ENCODE measurements at regions not wholly inside any gene's neighbourhood (a gene's known extent, or its start where the extent isn't known, plus 50 kb on each side); places are given as distances from the start of the nearest gene placed in this dataset.

DNA sequence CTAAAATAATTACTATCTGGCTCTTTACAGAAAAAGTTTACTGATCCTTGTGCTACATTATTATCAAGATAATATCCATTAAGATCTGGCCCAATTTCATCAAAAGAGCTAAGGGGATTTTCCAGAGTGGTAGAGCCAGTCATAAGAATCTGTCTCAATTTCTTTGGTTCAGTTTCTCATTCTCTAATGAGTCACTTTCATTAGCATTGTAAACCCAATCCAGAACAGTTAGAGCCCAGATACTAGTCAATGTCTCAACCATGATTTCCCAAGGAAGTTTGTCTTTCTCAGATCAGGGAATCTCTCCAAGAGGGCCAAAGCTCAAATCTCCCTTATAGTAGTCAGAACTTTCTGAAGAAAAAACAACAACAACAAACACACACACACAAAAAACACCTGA, 131.1 kb upstream of the PPP2R3A start:
- no peak for TF ChIP-seq POLR2A (IDR thresholded peaks at IDR 0.05)
- TF ChIP-seq CTCF (IDR thresholded peaks at IDR 0.05), result no peak
- TF ChIP-seq EP300 (IDR thresholded peaks at IDR 0.05), result no peak
- no peak for TF ChIP-seq POLR2AphosphoS5 (IDR thresholded peaks at IDR 0.05)
- H3K27ac ChIP-seq, result no peak overlapping the region
- H3K36me3 ChIP-seq, result no peaks in the 10 kb centered on the region
- ATAC-seq (ENCODE audit: low FRiP score in 2 of 2) (no peak), DNase-seq (no peak)
- no peaks in the 10 kb centered on the region for H3K9me3 ChIP-seq
- H3K4me1 ChIP-seq, result no peaks in the 10 kb centered on the region
- no peaks in the 10 kb centered on the region for H3K27me3 ChIP-seq
- H3K4me3 ChIP-seq, result no peak overlapping the region

GRCh38 chr3:135837977-135838631, 127.4 kb upstream of the PPP2R3A start:
- no peak overlapping the region for H3K27ac ChIP-seq
- H3K36me3 ChIP-seq, result no peaks in the 10 kb centered on the region
- no peak for TF ChIP-seq POLR2AphosphoS5 (IDR thresholded peaks at IDR 0.05)
- TF ChIP-seq POLR2A (IDR thresholded peaks at IDR 0.05), result no peak
- no peak for TF ChIP-seq EP300 (IDR thresholded peaks at IDR 0.05)
- no peak for TF ChIP-seq CTCF (IDR thresholded peaks at IDR 0.05)
- no peak for ATAC-seq (ENCODE audit: low FRiP score in 2 of 2)
- 83 to 86% methylated on average over 5 of the region's 5 CpGs for WGBS, 2 donors
- H3K9me3 ChIP-seq, result no peaks in the 10 kb centered on the region
- H3K4me3 ChIP-seq, result no peak overlapping the region
- no peak for DNase-seq
- no peaks in the 10 kb centered on the region for H3K4me1 ChIP-seq
- H3K27me3 ChIP-seq, result no peaks in the 10 kb centered on the region

GRCh38 chr3:135840436-135840835, 125.1 kb upstream of the PPP2R3A start:
- WGBS, 2 donors, result 70 to 76% methylated on average over 1 of the region's 1 CpG
- H3K9me3 ChIP-seq, result no peaks in the 10 kb centered on the region
- TF ChIP-seq EP300 (IDR thresholded peaks at IDR 0.05), result no peak
- TF ChIP-seq POLR2A (IDR thresholded peaks at IDR 0.05), result no peak
- DNase-seq, result no peak
- H3K27me3 ChIP-seq, result no peaks in the 10 kb centered on the region
- no peak overlapping the region for H3K4me3 ChIP-seq
- no peaks in the 10 kb centered on the region for H3K4me1 ChIP-seq
- H3K27ac ChIP-seq, result no peak overlapping the region
- no peaks in the 10 kb centered on the region for H3K36me3 ChIP-seq
- no peak for ATAC-seq (ENCODE audit: low FRiP score in 2 of 2)

- DNase-seq, result no peak
- Histone ChIP-seq H3K27ac (no peak overlapping the region), H3K4me3 (no peak overlapping the region), H3K27me3 (no peaks in the 10 kb centered on the region), H3K9me3 (no peaks in the 10 kb centered on the region), H3K36me3 (no peaks in the 10 kb centered on the region), H3K4me1 (no peaks in the 10 kb centered on the region)
- no peak for ATAC-seq (ENCODE audit: low FRiP score in 2 of 2)
- TF ChIP-seq POLR2A (IDR thresholded peaks at IDR 0.05), result no peak
- TF ChIP-seq EP300 (IDR thresholded peaks at IDR 0.05), result no peak
- TF ChIP-seq POLR2AphosphoS5 (IDR thresholded peaks at IDR 0.05), result no peak
- TF ChIP-seq CTCF (IDR thresholded peaks at IDR 0.05), result no peak
Observed at GRCh38 chr3:135844386-135844785, 121.1 kb upstream of the PPP2R3A start.

DNA sequence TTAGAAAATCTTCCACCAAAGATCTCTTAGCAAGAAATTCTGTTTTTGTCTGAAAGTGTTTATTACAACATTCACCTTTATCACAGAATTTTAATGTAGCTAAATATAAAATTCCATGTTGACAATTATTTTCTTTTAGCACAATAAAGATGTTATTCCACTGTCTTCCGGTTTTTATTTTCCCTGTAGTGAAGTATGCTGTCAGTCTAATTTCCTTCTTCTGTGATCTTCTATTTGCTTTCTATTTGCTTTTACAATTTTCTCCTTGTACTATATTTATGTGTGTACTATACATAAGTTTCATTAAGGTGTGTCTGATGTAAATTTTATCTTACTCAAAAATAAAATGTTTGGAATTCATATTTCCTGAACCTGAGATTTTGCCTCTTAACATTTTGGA, 117.5 kb upstream of the PPP2R3A start:
- H3K4me3 ChIP-seq, result no peak overlapping the region
- no peak for TF ChIP-seq CTCF (IDR thresholded peaks at IDR 0.05)
- TF ChIP-seq POLR2A (IDR thresholded peaks at IDR 0.05), result no peak
- TF ChIP-seq EP300 (IDR thresholded peaks at IDR 0.05), result no peak
- no peak for TF ChIP-seq POLR2AphosphoS5 (IDR thresholded peaks at IDR 0.05)
- no peak overlapping the region for H3K27ac ChIP-seq
- H3K27me3 ChIP-seq, result no peaks in the 10 kb centered on the region
- no peaks in the 10 kb centered on the region for H3K9me3 ChIP-seq
- no peaks in the 10 kb centered on the region for H3K4me1 ChIP-seq
- ATAC-seq (ENCODE audit: low FRiP score in 2 of 2), result no peak
- WGBS, 2 donors, result 93 to 94% methylated on average over 1 of the region's 1 CpG
- no peaks in the 10 kb centered on the region for H3K36me3 ChIP-seq
- DNase-seq, result no peak
